Progenitor cell of endocrine pancreas (in vitro differentiated cells): ENCODE measurements at regions not wholly inside any gene's neighbourhood (a gene's known extent, or its start where the extent isn't known, plus 50 kb on each side); places are given as distances from the start of the nearest gene placed in this dataset.

ENCODE experiments used
- DNase-seq: peaks from one replicate; pipeline ENCODE4 v3.0.0; 2021; ENCODE audit warnings: low spot score; ENCODE audit not compliant: unreplicated experiment
- H3K27ac Mint-ChIP-seq: 2 replicates; pipeline ENCODE4 v1.8.0; 2021; ENCODE audit warnings: mild to moderate bottlenecking, moderate library complexity, mixed read lengths
- H3K27me3 Mint-ChIP-seq: 2 replicates; pipeline ENCODE4 v1.8.0; 2021; ENCODE audit warnings: mixed read lengths
- H3K36me3 Mint-ChIP-seq: 2 replicates; pipeline ENCODE4 v1.8.0; 2022; ENCODE audit warnings: mixed read lengths; ENCODE audit not compliant: insufficient read depth
- H3K4me1 Mint-ChIP-seq: 2 replicates; pipeline ENCODE4 v1.8.0; 2021; ENCODE audit warnings: low read depth, mixed read lengths
- H3K4me3 Mint-ChIP-seq: 2 replicates; pipeline ENCODE4 v1.8.0; 2021; ENCODE audit warnings: low read depth, mild to moderate bottlenecking, moderate library complexity, mixed read lengths
- H3K9me3 Mint-ChIP-seq: 2 replicates; pipeline ENCODE4 v1.8.0; 2021; ENCODE audit warnings: low read depth, mixed read lengths
- CTCF ChIP-seq: fragments of 200-600 bp; sonication (generic); IDR thresholded peaks from one replicate; pipeline ENCODE4 v1.5.0; 2021; ENCODE audit warnings: antibody characterized with exemption, mild to moderate bottlenecking; ENCODE audit not compliant: unreplicated experiment

- Mint-ChIP-seq H3K4me1 (no peaks in the 10 kb centered on the region), H3K36me3 (no peaks in the 10 kb centered on the region), H3K4me3 (no peak overlapping the region), H3K9me3 (peaks cover 16% of the 10 kb centered on the region), H3K27ac (no peak overlapping the region), H3K27me3 (peaks cover 4% of the 10 kb centered on the region)
- DNase-seq, result no peak
- no peak for TF ChIP-seq CTCF
Measured at GRCh38 chr6:90429713-90430112, 133.1 kb upstream of the BACH2 start.

- TF ChIP-seq CTCF, result no peak
- no peak overlapping the region for H3K4me3 Mint-ChIP-seq
- DNase-seq, result no peak
- peaks cover 16% of the 10 kb centered on the region for H3K9me3 Mint-ChIP-seq
- no peak overlapping the region for H3K27ac Mint-ChIP-seq
- H3K36me3 Mint-ChIP-seq, result no peaks in the 10 kb centered on the region
- peaks cover 4% of the 10 kb centered on the region for H3K27me3 Mint-ChIP-seq
- H3K4me1 Mint-ChIP-seq, result no peaks in the 10 kb centered on the region
Measured at GRCh38 chr6:90428514-90428913, 131.9 kb upstream of the BACH2 start.

GRCh38 chr6:90425161-90425641 lies 128.6 kb upstream of the BACH2 start:
- no peak for TF ChIP-seq CTCF
- Mint-ChIP-seq H3K36me3 (no peaks in the 10 kb centered on the region), H3K4me1 (no peaks in the 10 kb centered on the region), H3K27me3 (peaks cover 10% of the 10 kb centered on the region), H3K27ac (no peak overlapping the region), H3K4me3 (no peak overlapping the region), H3K9me3 (peaks cover 13% of the 10 kb centered on the region)
- no peak for DNase-seq

GRCh38 chr6:90424580-90424979 lies 127.9 kb upstream of the BACH2 start:
- Mint-ChIP-seq H3K27me3 (peaks cover 10% of the 10 kb centered on the region), H3K4me1 (no peaks in the 10 kb centered on the region), H3K27ac (no peak overlapping the region), H3K36me3 (no peaks in the 10 kb centered on the region), H3K9me3 (peaks cover 10% of the 10 kb centered on the region), H3K4me3 (no peak overlapping the region)
- TF ChIP-seq CTCF, result no peak
- DNase-seq, result no peak

- H3K4me1 Mint-ChIP-seq, result no peaks in the 10 kb centered on the region
- TF ChIP-seq CTCF, result no peak
- DNase-seq, result no peak
Measured at GRCh38 chr6:90421666-90422065, 125.0 kb upstream of the BACH2 start.

More at GRCh38 chr6:90421666-90422065, 125.0 kb upstream of the BACH2 start:
- Mint-ChIP-seq H3K27me3 (peaks cover 10% of the 10 kb centered on the region), H3K27ac (no peak overlapping the region), H3K4me3 (no peak overlapping the region), H3K36me3 (no peaks in the 10 kb centered on the region), H3K9me3 (no peaks in the 10 kb centered on the region)
